Osteocyte (in vitro differentiated cells): ENCODE measurements at regions not wholly inside any gene's neighbourhood (a gene's known extent, or its start where the extent isn't known, plus 50 kb on each side); places are given as distances from the start of the nearest gene placed in this dataset.

ENCODE experiments used
- DNase-seq: peaks from one replicate; pipeline ENCODE4 v3.0.0; 2021; ENCODE audit warnings: mixed read lengths; ENCODE audit not compliant: unreplicated experiment; ENCODE audit errors: extremely low spot score
- H3K27ac Mint-ChIP-seq: one replicate; pipeline ENCODE4 v1.8.0; 2021; ENCODE audit warnings: mild to moderate bottlenecking, mixed read lengths; ENCODE audit not compliant: unreplicated experiment
- H3K27me3 Mint-ChIP-seq: one replicate; pipeline ENCODE4 v1.8.0; 2021; ENCODE audit warnings: mixed read lengths; ENCODE audit not compliant: unreplicated experiment
- H3K36me3 Mint-ChIP-seq: one replicate; pipeline ENCODE4 v1.8.0; 2021; ENCODE audit warnings: mixed read lengths; ENCODE audit not compliant: unreplicated experiment
- H3K4me1 Mint-ChIP-seq: one replicate; pipeline ENCODE4 v1.8.0; 2021; ENCODE audit warnings: mixed read lengths; ENCODE audit not compliant: unreplicated experiment
- H3K4me3 Mint-ChIP-seq: one replicate; pipeline ENCODE4 v1.8.0; 2021; ENCODE audit warnings: mild to moderate bottlenecking, moderate library complexity, mixed read lengths; ENCODE audit not compliant: unreplicated experiment
- H3K9me3 Mint-ChIP-seq: one replicate; pipeline ENCODE4 v1.8.0; 2021; ENCODE audit warnings: mixed read lengths; ENCODE audit not compliant: unreplicated experiment
- TF ChIP-seq, protein P1 (sequence below): fragments of 200-600 bp; sonication (generic); IDR thresholded peaks from 2 replicates; pipeline ENCODE4 v1.5.0; 2021; ENCODE audit warnings: antibody characterized with exemption, mild to moderate bottlenecking, moderate library complexity

DNA sequence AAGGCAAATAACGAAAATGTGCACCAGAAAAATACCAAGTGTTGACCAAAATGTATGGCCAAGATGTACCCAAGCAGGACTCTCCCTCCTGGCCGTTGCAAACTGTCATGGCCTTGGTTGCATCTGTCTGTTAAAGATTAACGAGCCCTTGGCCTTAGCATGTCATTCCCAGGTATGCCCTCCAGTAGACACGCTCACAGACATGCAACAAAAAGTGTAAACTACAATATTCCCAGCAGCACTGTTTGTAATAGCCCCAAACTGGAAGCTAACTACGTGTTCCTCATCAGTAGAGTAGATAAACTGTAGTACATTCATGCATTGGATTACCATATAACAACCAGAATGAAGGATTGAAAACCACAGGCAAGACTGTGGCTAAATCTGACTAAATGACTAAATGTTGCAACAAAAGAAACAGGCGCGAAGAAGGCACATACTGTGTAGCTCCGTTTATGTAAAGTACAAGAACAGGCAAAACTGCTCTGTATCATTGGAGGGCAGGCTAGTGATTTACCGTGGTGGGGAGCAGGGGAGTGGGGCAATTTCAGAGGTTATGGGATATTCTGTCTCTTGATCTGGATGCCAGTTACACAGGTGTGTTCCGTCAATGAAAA, 232.8 kb upstream of the DIO3 start:
- Mint-ChIP-seq H3K27me3 (no peaks in the 10 kb centered on the region), H3K4me3 (no peak overlapping the region), H3K36me3 (no peaks in the 10 kb centered on the region), H3K27ac (no peak overlapping the region), H3K9me3 (peaks cover 16% of the 10 kb centered on the region), H3K4me1 (no peaks in the 10 kb centered on the region)
- TF ChIP-seq, protein P1, sequence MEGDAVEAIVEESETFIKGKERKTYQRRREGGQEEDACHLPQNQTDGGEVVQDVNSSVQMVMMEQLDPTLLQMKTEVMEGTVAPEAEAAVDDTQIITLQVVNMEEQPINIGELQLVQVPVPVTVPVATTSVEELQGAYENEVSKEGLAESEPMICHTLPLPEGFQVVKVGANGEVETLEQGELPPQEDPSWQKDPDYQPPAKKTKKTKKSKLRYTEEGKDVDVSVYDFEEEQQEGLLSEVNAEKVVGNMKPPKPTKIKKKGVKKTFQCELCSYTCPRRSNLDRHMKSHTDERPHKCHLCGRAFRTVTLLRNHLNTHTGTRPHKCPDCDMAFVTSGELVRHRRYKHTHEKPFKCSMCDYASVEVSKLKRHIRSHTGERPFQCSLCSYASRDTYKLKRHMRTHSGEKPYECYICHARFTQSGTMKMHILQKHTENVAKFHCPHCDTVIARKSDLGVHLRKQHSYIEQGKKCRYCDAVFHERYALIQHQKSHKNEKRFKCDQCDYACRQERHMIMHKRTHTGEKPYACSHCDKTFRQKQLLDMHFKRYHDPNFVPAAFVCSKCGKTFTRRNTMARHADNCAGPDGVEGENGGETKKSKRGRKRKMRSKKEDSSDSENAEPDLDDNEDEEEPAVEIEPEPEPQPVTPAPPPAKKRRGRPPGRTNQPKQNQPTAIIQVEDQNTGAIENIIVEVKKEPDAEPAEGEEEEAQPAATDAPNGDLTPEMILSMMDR, result no peak
- DNase-seq, result no peak

DNA sequence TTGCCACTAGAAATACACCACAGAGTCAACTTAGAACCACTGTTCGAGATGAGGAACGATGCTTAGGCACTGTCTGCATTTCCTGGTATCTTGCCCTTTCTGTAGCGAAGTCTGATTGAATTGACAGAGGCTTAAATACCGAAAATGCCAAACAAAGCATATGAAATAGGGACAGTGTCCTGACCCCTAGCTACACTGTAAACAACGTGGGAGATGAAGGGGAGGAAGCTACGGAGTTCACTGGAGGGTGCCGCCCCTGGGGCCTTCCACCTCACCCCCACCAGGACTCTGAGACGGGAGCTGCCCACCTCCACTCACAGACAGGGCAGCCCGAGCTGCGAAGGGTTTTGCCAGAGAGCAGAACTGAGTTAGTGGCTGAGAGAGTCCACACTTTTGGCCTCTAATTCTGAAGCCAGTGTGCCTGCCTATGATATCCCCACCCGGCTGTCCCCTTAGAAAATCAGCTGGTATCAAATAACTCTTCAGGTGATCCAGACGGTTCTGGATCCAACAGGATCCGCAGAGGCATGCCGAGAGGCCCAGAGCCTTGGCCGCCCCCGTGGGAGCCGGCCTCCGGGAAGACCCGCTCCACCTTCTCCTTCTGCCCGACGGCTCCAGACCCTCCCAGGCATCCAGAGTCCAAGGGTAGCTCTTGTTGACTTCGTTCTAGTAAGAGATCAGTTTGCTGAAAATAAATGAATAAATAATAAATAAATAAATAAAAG, 230.7 kb upstream of the DIO3 start:
- Mint-ChIP-seq H3K9me3 (peaks cover 3% of the 10 kb centered on the region), H3K27me3 (no peaks in the 10 kb centered on the region), H3K4me1 (no peaks in the 10 kb centered on the region), H3K27ac (no peak overlapping the region), H3K36me3 (no peaks in the 10 kb centered on the region), H3K4me3 (no peak overlapping the region)
- no peak for DNase-seq
- TF ChIP-seq, protein P1, result no peak

DNA sequence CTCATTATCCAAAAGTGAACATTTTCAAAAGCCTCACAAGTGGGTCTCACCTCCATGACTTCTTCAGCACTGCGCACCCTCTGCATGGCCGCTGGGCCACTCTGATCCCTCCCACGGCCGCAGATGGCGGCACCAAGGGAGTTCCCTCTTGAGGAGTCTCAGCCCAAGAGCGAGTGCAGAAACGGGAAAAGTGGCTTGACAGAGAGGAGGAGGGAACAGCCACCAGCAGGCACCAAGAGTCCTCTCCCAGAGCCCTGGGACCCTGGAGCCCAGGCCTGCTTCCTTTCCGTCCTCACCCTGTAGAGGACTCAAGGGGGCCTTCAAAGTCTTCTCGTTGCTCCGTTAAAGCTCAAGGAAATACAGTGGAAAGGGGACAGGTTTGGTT, 230.2 kb upstream of the DIO3 start:
- TF ChIP-seq, protein P1, result no peak

DNA sequence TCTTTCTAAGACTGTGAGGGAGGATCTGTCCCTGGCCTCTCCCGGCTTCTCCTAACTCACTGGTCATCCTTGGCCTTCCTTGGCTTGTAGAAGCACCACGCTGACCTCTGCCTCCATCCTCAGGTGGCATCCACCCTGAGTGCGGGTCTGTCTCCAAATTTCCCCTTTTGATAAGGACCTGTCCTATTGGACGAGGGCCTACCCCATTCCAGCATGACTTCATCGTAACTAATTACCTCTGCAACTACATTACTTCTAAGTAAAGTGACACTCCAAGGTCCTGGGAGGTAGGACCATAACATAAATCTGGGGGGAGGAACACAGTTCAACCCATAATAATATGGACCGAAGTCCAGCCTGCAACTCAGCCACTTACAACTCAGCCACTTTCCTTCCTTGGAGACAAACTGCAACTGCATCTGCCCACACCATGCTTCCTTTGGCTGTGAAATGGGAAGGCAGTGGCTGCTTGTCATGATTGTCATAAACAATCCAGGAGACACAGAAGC, 229.6 kb upstream of the DIO3 start:
- no peak overlapping the region for H3K27ac Mint-ChIP-seq
- no peak for DNase-seq
- H3K36me3 Mint-ChIP-seq, result no peaks in the 10 kb centered on the region
- H3K27me3 Mint-ChIP-seq, result no peaks in the 10 kb centered on the region
- H3K9me3 Mint-ChIP-seq, result no peaks in the 10 kb centered on the region
- H3K4me1 Mint-ChIP-seq, result no peaks in the 10 kb centered on the region
- H3K4me3 Mint-ChIP-seq, result no peak overlapping the region
- TF ChIP-seq, protein P1, result no peak

More for the DNA sequence above, 230.2 kb upstream of the DIO3 start:
- H3K36me3 Mint-ChIP-seq, result no peaks in the 10 kb centered on the region
- peaks cover under 1% of the 10 kb centered on the region for H3K9me3 Mint-ChIP-seq
- H3K27me3 Mint-ChIP-seq, result no peaks in the 10 kb centered on the region
- H3K4me3 Mint-ChIP-seq, result no peak overlapping the region
- no peaks in the 10 kb centered on the region for H3K4me1 Mint-ChIP-seq
- no peak overlapping the region for H3K27ac Mint-ChIP-seq
- no peak for DNase-seq

DNA sequence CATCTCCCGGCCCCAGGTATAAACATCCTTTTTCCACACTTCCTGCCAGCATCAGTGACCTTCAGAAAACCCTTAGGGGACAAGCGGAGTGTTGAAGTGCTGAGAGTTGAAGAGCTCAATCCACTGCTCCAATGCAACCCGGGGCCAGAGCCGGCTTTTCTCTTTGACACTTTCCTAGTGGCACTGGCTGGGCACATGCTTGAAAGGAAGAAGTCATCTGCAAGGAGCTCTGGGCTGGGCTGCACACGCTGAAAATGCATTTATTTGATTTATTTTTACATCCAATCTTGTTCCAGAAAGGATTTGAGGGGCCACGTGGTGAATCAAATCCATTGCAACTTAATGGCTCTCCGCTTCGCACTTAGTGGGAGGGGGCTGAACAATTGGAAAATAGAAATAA, 229.0 kb upstream of the DIO3 start:
- Mint-ChIP-seq H3K27ac (no peak overlapping the region), H3K4me1 (no peaks in the 10 kb centered on the region), H3K4me3 (no peak overlapping the region), H3K9me3 (no peaks in the 10 kb centered on the region), H3K27me3 (no peaks in the 10 kb centered on the region), H3K36me3 (no peaks in the 10 kb centered on the region)
- TF ChIP-seq, protein P1, result no peak
- no peak for DNase-seq
